Ecto neural progenitor cell (in vitro differentiated cells): ENCODE measurements at regions not wholly inside any gene's neighbourhood (a gene's known extent, or its start where the extent isn't known, plus 50 kb on each side); places are given as distances from the start of the nearest gene placed in this dataset.

Experiments used
- DNase-seq: peaks from one replicate; pipeline ENCODE4 v3.0.0-alpha.2; 2018; ENCODE audit warnings: low spot score

DNA sequence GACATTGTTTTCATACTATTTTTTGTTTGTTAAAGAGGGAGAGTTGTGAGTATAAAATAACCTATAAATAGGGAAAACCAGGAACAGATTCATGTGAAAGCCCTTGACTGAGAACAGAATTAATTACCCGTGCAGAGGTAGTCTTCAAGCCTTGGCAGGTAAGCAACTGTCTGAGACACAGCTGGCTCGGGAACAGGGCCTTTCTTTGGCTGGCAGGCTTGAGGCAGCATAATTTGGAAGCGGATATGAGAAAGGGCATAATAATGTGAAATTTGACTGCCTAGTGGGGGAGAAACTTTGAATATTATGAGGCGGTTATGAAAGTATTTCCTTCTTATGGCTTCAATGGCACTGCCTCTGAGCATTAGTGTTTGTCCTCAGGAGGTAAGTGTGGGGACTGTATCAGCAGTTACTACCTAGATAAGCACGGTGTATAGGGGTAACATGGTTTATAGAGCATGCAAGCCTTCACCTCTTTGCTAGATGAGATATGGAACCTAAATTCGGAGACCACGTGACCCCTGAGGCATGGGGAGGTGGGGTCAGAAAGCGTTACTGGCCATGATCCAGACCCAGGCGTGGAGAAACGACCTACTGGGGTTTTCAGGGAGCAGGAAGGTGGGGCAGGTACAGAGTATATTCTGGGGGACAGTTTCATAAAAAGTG lies 210.2 kb upstream of the GAS1 start:
- DNase-seq: no peak

DNA sequence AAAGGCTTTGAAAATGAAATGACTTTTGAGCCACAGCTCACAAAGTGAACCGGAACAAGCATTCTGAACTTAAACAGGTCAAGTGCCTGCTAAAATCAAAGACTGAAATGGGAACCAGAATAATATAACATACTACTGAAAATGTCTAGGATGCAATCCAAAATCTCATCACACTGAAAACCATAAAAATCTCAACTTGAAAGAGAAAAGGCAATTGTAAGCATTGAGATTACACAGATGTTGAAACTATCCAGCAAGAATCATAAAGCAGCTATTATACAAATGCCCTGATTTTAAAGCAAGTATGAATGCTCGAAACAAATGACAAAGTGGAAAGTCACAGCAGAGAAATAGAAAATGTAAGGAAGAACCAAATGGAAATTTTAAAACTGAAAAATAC lies 211.5 kb upstream of the GAS1 start:
- no peak for DNase-seq

DNA sequence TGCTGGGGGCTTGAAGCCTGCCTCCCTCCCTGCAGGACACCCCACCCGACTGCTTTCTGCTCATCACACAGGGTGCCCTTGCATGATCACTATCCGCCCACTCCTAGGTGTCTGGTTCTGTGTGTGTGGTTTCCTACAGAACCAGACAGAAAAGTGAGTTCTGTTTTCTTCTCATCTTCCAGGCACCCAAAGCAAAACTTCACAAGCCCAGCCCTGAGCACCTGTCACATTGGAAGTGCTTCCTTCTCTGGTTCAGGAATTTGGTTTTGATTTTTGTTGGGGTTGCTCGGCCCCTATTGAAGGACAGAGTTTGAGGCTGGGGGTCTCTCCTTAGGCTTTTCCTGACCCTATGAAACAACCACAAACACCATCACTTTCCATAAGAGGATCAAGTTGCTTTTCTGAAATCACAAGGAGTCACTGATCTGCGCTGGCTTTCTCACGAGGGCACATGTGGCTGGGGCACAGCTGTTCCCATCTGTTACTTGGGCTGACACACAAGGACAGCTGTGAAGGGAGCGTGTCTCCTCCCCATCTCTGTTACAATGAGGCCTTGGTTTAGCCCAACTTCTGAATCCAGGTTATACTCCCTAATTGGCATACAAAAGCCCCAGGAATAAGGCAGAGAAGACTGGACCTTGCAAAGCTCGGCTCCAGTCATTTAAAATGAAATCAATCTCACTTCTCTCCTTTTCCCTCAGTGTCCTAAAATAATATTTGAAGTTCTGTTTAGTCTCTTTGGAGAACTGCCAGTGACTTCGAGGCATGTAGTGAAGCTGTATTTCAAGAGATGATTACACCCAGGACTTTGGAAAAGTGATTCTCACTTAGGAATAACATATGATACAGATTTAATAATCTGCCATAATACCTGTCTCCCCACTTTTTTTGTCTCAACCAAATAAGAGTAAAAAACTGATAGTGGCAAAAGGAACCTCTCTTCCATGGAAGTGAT lies 213.1 kb upstream of the GAS1 start:
- no peak for DNase-seq

DNA sequence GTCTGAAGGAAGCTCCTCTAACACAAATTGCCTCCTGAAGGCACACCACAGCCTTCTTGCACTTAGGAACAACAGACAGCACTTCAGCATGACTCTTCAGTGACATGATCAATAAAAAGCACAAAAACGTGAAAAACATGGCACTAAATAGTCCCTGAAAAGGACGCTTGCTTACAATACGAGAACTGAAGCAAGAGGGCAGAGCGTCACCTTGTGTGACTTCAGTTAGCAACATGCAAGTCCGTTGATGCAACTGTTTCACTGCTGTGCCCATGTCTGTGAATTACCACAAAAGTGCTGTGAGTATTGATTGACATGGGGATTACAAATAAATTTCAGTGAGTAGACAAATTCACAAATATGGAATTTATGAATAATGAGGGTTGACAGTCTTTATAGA lies 219.9 kb upstream of the GAS1 start:
- DNase-seq: no peak

DNA sequence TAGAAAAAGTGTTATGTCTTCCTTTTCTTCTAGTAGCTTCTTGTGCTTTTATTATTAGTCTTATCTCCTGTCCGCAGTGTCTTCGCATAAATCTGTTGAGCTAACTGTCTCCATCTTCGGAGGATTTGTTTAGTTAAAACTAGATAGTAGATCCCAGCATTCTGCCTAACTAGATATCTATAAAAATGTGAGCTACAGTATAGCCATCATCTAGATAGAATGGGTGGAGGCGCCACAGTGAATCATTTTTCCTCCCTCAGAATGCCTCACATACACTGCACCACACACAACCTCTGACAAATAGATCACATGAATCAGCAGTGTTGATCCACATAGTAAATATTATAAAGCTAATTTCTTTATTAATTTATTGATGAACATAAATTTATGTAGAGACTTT lies 220.3 kb upstream of the GAS1 start:
- DNase-seq: no peak

DNA sequence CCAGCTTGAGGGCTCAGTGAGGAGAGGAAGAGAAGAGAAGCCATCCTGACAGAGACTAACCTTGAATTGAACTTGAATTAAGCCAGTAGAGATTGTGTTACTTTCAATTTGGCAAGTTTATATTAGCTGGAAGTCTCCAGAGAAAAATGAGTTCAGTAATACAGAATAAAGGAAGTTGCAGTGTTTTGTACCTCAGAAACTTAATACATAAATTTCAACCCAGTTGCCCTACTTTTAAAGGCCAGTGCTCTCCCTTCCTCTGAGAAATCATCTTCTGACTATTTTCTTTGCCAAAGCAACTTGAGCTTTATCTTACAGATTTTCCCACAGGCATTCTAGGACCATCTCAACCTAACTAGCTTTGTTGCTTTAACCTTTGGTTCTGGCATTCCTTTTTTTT lies 231.0 kb upstream of the GAS1 start:
- no peak for DNase-seq

DNA sequence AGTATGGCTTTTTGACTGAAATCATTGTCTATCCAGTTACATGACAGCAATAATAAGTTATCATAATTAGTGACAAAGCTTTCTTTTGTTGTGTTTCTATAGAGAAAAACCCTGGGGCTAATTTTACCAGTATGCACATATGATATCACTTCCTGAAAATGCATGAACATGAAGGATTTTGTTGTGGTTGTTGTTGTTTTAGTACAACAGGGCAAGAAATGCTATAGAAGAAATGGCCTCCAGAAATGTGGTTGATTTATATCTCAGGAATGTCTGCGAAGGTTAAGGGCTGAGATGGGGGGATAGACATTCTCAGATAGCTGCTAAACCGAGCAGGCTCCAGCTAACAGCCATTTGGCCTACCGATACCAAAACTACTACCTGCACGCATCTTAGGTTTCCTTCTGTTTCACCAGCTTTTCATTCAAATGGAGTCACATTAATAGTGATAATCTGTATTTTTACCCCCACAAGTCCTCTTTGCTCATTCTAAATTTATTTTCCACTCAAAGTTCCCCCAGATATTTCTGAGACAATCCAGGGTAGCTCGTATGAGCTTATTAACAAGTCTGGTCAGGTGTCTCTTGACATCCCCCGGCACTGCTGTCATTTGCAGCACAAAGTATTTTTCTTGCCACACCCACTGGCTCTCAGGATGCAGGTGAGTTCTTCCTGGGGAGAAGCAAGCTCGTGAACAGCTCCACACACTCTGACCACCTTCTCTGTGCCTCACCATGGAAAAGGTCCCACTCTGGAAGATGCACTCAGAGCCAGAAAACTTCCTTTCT lies 232.4 kb upstream of the GAS1 start:
- no peak for DNase-seq

DNA sequence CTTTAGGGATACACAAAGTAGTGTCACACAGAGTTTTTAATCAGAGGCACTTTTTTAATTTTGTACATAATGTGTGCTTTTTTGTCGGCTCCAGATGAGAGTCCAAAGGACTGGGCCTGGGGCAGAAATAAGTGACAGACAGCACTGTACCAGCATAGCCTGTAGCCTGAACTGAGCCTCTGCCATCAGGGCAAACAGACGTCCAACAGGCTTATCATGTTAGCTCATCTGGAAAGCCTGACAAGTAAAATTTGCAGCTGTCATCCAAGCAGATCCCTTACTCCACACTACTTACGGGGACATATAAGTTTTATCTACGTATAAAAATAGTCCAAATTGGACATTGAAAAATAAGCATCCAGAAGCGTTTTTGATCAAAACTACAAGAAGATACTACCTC lies 233.1 kb upstream of the GAS1 start:
- no peak for DNase-seq

DNA sequence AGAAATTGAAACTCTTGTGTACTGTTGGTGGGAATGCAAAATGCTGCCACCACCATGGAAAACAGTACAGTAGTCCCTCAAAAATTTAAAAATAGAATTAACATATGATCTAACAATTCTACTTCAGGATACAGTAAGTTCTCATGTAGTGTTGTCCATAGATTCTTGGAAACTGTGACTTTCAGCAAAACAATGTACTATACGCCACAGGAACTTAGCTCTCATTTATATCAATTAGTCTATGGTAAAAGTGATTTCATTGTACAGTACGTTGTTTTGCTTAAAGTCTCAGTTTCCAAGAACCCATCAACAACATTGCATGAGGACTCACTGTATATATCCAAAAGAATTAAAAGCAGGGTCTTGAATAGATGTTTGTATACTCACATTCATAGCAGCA lies 233.5 kb upstream of the GAS1 start:
- no peak for DNase-seq

DNA sequence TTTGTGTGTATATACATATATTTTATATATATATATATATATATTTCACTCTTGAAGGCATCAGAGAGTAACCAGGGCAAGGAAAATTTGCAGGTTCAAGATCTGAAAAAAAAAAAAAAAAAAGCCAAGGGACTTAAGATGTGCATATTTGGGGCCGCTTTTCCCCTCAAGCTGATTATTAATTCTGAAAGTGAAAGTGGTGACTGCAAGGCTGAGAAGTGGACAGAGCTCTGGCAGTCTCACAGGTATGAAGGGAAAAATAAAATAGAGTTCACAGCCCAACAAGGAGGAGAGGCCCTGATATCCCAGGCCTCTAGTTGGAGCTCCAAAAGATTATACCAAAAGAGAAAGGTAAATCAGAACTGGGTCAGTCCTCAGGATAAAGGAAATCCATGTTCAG lies 234.4 kb upstream of the GAS1 start:
- no peak for DNase-seq

DNA sequence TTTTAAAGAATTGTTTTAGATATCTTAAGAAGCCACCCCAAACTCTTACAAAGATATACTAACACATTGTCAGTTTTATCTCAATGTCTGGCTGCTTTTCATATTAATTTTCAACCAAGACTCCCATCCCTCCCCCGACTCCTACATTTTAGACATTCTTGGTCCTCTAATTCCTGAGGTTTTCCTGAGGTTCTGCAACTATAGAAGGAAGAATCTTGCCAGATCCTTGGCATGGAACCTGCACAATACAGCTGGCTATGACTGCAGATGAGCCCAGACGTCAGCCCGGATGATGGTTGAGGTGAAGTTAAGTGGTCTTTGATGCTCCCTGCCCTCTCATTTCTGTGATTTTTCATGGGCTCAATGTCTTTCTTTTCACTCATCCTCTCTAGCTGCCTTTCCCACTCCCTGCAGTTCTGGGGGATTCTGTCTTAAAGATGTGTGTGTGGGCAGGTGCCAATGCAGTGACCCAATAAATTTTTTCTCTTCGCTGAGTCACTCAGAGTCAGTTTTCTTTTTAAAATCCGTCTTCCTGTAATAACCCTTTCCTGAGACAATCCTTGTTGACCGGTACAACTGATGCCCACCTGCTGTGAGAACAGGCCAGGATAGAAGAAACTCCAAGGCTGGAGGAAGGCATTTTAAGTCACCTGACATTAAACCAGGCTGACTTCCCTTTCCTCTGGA lies 237.8 kb upstream of the GAS1 start:
- no peak for DNase-seq

DNA sequence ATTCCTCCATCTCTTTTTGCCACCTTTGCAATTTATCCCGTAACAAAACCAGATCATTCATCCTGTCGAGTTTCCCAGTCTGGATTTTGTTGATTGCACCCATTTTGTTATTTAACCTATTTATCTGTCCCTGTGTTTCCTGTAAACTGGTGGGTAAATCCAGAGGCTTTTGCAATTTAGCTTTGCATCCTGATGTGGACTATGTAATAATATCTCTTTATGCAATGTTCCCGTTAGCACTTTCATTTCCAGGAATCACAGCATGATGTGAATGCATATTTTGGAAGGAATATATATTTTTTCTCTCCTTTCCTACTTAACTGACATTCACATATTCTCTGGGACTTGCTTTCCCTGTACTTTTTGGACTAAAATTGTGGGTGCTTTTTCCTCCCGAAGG lies 240.3 kb upstream of the GAS1 start:
- no peak for DNase-seq

DNA sequence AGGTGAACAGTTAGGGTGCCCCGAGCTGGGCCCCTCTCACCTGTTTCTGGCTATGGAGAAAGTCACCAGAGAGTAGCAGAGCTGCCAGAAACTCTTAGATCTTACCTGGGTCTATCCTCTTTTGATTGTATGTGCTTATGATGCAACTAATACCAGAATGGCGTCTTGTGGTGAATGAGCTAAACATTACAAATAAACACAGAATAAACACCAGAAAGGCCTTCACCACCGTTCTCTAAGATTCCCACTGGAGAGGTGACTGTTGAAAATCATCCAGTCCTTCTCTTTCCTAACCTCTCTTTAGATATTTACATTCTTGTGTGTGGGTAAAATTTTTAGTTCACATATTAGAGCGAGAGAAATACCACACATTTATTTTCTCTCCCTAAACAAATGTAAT lies 241.7 kb upstream of the GAS1 start:
- DNase-seq: no peak

DNA sequence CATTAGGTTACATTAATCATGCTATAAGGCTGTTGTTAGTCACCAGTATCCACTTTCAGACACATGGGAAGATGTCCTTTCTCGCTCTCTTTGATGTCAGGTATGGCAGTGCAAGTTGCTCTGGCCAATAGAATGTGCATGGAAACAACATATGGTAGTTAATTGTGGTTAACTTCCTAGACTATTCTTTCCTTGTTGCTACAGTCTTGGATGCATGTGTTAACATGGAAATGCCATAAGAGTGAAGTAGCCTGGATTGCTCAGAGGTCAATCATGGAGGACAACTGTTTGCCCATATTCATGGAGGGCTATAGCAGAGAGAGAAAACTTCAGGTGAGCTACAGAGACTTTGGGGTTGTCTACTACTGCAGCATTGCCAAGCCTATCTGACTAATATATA lies 245.8 kb upstream of the GAS1 start:
- DNase-seq: no peak

DNA sequence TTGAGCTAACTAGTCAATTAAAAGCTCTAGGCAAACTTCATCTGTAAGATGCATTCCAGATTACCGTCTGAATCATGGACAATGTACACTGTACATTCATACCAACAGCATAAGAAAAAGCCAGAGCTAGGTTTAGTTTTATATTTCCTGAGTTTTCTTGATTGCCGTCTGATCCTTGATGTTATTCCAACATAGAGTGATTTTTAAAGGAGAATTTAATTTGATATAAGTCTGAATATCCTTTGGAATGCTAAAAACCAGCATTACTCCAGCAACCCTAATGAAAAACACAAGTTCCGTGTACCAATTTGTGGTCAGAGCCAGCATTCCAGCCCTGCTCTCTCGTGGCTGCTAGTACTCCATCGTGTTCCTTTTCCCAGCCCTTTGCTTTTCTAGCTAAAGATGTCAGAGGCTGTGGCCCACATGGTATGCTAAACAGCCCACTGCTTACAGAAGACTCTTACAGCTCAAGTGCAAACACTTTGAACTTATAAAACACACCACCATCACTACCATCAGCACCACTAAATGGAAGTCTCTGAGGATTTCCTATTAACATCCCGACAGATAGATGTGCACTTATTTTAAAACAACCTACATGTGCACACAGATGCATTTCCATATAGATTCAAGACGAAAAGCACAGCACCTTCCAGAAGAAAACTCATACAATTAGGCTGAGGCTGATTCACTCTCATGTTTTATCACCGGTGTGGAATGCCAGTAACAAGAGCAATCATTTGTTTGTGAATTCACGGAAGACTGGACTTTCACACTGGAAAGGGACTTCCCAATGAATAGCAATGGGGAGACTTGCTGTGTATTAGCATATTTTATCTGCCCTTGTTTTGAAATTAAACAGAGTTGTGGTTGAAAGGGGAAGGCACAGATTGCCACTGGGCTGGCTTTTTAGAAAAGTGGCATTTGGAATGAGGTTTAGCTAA lies 246.9 kb upstream of the GAS1 start:
- DNase-seq: no peak

DNA sequence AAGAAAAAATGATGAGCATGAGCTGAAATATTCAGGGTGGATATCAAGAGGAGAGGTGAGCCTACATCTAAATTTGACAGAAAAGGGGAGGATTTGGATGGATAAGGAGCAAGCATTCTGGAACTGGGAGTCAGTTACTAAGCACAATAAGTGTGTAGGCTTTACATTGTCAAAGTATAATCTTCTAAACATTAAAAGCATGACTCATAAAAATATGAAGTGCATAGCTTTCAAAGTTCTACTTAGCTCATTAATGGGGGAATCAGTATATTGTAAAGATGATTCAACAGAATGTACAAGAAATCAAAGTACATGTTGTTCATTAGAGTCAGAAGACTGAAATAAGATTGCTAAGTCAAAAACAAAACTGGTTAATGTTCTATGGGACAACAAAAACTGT lies 248.0 kb upstream of the GAS1 start:
- no peak for DNase-seq

DNA sequence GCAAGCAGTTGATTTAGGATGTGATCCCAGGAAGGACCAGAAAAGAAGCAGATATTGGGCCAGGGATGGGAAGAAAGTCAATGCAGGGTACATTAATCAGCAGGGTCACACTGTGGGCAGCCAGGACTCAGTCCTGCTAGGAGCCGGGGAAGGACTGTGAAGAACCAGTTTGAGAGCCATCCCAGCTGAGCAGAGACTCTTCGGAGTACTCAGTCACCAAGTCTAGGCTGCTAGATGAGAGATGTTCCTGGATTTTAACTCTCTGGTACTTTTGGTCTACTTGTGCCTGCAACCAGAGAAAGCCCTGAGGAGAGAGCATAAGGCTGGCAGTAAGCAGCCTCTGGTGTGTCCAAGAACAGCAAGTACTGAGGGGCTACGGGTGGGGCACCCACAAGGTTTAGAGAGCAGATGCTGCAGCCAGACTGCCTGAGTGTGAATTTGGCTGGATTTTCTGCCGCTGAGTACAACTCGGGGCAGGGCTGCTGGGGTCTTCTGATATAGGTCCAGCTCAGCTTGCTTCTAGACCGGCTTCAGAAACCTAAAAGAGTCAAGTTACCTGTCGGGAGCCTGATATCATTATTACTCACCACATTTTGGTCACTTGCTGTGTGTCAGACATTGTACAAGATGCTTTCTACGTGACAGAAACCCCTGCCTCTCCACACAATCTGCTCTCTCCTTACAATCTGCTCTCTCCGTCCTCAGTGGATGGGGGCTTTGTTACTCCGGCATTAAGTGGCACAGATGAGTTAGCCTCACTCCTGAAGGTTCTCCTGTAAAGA lies 250.2 kb upstream of the GAS1 start:
- no peak for DNase-seq

DNA sequence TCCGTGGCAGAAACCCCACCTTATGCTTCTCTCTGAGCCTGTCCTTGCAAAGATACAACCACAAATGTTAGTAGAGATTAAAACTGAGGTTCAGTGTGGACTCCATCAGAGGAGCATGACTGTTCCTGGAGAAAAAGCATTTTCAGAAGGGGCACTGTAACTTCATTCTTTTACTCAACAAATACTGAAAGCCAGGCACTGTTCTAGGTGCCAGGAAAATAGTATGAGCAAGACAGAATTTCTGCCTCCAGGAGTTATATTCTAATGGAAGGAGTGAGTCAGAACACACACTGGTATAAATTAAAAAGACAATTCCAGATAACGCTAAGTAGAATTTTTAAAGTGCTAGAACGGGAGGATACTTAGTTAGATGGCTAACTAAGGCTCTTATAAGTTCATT lies 251.4 kb upstream of the GAS1 start:
- DNase-seq: no peak

DNA sequence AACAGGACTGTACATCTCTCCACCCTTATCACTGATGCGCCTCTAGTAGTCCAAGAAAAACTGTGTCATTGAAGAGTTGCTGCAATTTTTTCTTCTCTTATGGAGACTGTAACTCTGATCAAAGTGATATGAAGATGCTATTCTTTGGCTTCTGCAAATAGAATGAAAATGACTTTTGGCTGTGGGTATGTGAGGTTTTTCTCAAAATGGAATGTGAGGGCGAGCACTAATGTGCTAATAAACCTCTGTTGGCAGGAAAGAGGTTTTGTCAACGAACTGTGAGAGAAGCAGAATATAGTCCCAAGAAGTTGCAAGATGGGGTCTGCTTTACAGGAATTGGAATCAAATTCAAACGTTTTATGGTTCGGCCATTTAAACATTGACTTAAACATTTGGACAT lies 252.0 kb upstream of the GAS1 start:
- DNase-seq: no peak

DNA sequence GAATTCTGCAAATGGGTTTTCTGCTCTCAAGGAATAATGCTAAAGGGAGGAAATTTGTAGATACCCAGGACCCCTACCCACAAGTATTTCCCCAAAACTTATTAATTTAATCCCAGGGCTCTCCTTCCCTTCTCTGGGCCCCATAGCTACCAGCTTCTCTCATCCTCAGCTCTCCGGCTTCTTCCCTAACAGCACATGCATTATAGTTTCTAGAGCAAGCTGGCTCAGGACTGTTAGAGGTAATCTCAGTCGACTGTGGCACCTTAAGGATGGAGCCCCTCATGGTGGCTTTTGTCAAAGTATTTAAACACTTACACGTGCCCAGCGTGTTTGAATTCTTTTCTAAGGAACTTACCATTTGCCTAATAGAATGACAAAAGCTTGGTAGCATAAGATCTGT lies 252.5 kb upstream of the GAS1 start:
- no peak for DNase-seq
